SK-N-SH (cell line): ENCODE measurements at regions not wholly inside any gene's neighbourhood (a gene's known extent, or its start where the extent isn't known, plus 50 kb on each side); places are given as distances from the start of the nearest gene placed in this dataset.

Source experiments
- CTCF ChIA-PET: fragments of 300-600, 350-600 bp; formaldehyde crosslinking; extraction: SDS; loops from one replicate; lab custom pipeline; 2021; lab: Yijun Ruan, JAX
- POLR2A ChIA-PET: fragments of 350-600 bp; sonication (Branson Sonifier 250); formaldehyde crosslinking; extraction: SDS; loops from one replicate; lab custom pipeline; 2020; ENCODE audit warnings: antibody characterized with exemption, inconsistent platforms; lab: Yijun Ruan, JAX
- DNase-seq: peaks from one replicate; pipeline ENCODE4 v3.0.0; 2012
- H2AFZ ChIP-seq: fragments of 200-600 bp; sonication (generic); 2 replicates; pipeline ENCODE4 v1.8.1; 2016; ENCODE audit warnings: antibody characterized with exemption, mild to moderate bottlenecking, low read depth
- H3F3A ChIP-seq: fragments of 200-600 bp; sonication (generic); replicated peaks from 2 replicates; pipeline ENCODE3; 2016; ENCODE audit warnings: antibody characterized with exemption, mild to moderate bottlenecking; ENCODE audit not compliant: insufficient read depth
- H3K27ac ChIP-seq, 2 experiments: fragments of 200-500 bp in 1 of 2; fragments of 200-600 bp in 1 of 2; sonication (Bioruptor generic) in 1 of 2; sonication (generic), shearing (Covaris generic) in 1 of 2; 2 replicates each; pipeline versions ENCODE4 v1.5.1 to v1.6.1; 2014 to 2016; ENCODE audit warnings: low read depth in 2 of 2, inconsistent platforms in 1 of 2, low read length in 1 of 2, mild to moderate bottlenecking in 1 of 2, mixed read lengths in 1 of 2
- H3K27me3 ChIP-seq: fragments of 200-600 bp; sonication (generic), shearing (Covaris generic); 2 replicates; pipeline ENCODE4 v1.6.1; 2016; ENCODE audit warnings: mixed run types; ENCODE audit not compliant: insufficient read depth
- H3K36me3 ChIP-seq, 2 experiments: fragments of 200-500 bp in 1 of 2; fragments of 200-600 bp in 1 of 2; sonication (Bioruptor generic) in 1 of 2; sonication (generic) in 1 of 2; replicated peaks in 1 of 2; 2 replicates each; pipeline versions ENCODE3 to v1.5.1; 2014 to 2016; ENCODE audit warnings: low read length in 1 of 2, mild to moderate bottlenecking in 1 of 2; ENCODE audit not compliant: insufficient read depth in 2 of 2, control insufficient read depth in 1 of 2
- H3K4me1 ChIP-seq, 2 experiments: fragments of 200-500 bp in 1 of 2; fragments of 200-600 bp in 1 of 2; sonication (Bioruptor generic) in 1 of 2; sonication (generic), shearing (Covaris generic) in 1 of 2; 2 replicates each; pipeline versions ENCODE4 v1.5.1 to v1.6.1; 2014 to 2016; ENCODE audit warnings: low read depth in 1 of 2, low read length in 1 of 2, mixed run types in 1 of 2; ENCODE audit not compliant: insufficient read depth in 2 of 2, control insufficient read depth in 1 of 2
- H3K4me2 ChIP-seq: fragments of 200-600 bp; sonication (generic), shearing (Covaris generic); 2 replicates; pipeline ENCODE4 v1.6.1; 2017; ENCODE audit warnings: mixed run types
- H3K4me3 ChIP-seq, 2 experiments: fragments of 200-500 bp in 1 of 2; fragments of 200-600 bp in 1 of 2; sonication (Bioruptor generic) in 1 of 2; sonication (generic), shearing (Covaris generic) in 1 of 2; 2 replicates each; pipeline versions ENCODE4 v1.5.1 to v1.8.1; 2014 to 2016; ENCODE audit warnings: low read depth in 2 of 2, inconsistent platforms in 1 of 2, low read length in 1 of 2, mild to moderate bottlenecking in 1 of 2, mixed read lengths in 1 of 2, moderate library complexity in 1 of 2
- H3K79me2 ChIP-seq: fragments of 200-600 bp; sonication (generic); 2 replicates; pipeline ENCODE4 v1.8.1; 2017; ENCODE audit warnings: mild to moderate bottlenecking; ENCODE audit not compliant: insufficient read depth
- H3K9ac ChIP-seq: fragments of 200-600 bp; sonication (generic); 2 replicates; pipeline ENCODE4 v1.6.1; 2017; ENCODE audit warnings: mixed run types
- H3K9me2 ChIP-seq: fragments of 200-600 bp; sonication (generic); 2 replicates; pipeline ENCODE4 v1.6.1; 2017; ENCODE audit warnings: mixed run types
- H3K9me3 ChIP-seq: fragments of 200-600 bp; sonication (generic); 2 replicates; pipeline ENCODE4 v1.6.1; 2017; ENCODE audit warnings: mixed run types, mild to moderate bottlenecking, moderate library complexity
- H4K20me1 ChIP-seq: fragments of 200-600 bp; sonication (generic); 2 replicates; pipeline ENCODE4 v1.6.1; 2017; ENCODE audit warnings: mild to moderate bottlenecking, mixed run types; ENCODE audit not compliant: insufficient read depth
- CHD2 ChIP-seq: fragments of 150-350 bp; IDR thresholded peaks from 2 replicates; pipeline ENCODE4 v1.6.1; 2018; ENCODE audit warnings: low read length; ENCODE audit not compliant: partially characterized antibody
- CTCF ChIP-seq: fragments of 200-600 bp; sonication (generic); IDR thresholded peaks from 2 replicates; pipeline ENCODE4 v1.6.1; 2017; ENCODE audit warnings: antibody characterized with exemption, mild to moderate bottlenecking, moderate library complexity
- ELF1 ChIP-seq: IDR thresholded peaks from 2 replicates; pipeline ENCODE4 v1.4.0; 2012
- EP300 ChIP-seq, 2 experiments: IDR thresholded peaks; 2 replicates each; pipeline versions ENCODE4 v1.4.0 to v1.6.1; 2012; ENCODE audit warnings: borderline replicate concordance in 1 of 2, low read depth in 1 of 2, low read length in 1 of 2
- MAX ChIP-seq: IDR thresholded peaks from 2 replicates; pipeline ENCODE4 v1.4.0; 2012; ENCODE audit warnings: low read depth
- MXI1 ChIP-seq: IDR thresholded peaks from 2 replicates; pipeline ENCODE4 v1.6.1; 2012; ENCODE audit warnings: mild to moderate bottlenecking, low read depth, low read length, improper control_type of control experiment
- NRF1 ChIP-seq: IDR thresholded peaks from 2 replicates; pipeline ENCODE4 v1.6.1; 2012; ENCODE audit warnings: low read depth, mild to moderate bottlenecking, low read length
- PBX3 ChIP-seq: IDR thresholded peaks from 2 replicates; pipeline ENCODE4; 2012
- RAD21 ChIP-seq: IDR thresholded peaks from 2 replicates; pipeline ENCODE4 v1.6.1; 2012; ENCODE audit warnings: mild to moderate bottlenecking, low read length
- REST ChIP-seq: IDR thresholded peaks from 2 replicates; pipeline ENCODE4 v1.6.1; 2012; ENCODE audit warnings: mild to moderate bottlenecking, low read depth, low read length, moderate library complexity
- SMC3 ChIP-seq: IDR thresholded peaks from 2 replicates; pipeline ENCODE4 v1.6.1; 2012; ENCODE audit warnings: low read depth, low read length, improper control_type of control experiment
- TEAD4 ChIP-seq: IDR thresholded peaks from 2 replicates; pipeline ENCODE4 v1.4.0; 2012; ENCODE audit warnings: mild to moderate bottlenecking, borderline replicate concordance; ENCODE audit not compliant: insufficient read depth
- YY1 ChIP-seq: IDR thresholded peaks from 2 replicates; pipeline ENCODE4 v1.4.0; 2012; ENCODE audit warnings: low read depth, mild to moderate bottlenecking
- WGBS: methylation state at CpG from one replicate; pipeline ENCODE4 v1.1.6; 2017; ENCODE audit warnings: low lambda C conversion rate; 5-methylcytosine and 5-hydroxymethylcytosine counted together

- Histone ChIP-seq H3F3A (no peaks in the 10 kb centered on the region), H3K4me3 (no peak overlapping the region), H2AFZ (no peak overlapping the region), H3K79me2 (no peaks in the 10 kb centered on the region), H3K27me3 (no peaks in the 10 kb centered on the region), H3K36me3 (no peaks in the 10 kb centered on the region), H3K27ac (no peak overlapping the region), H4K20me1 (no peaks in the 10 kb centered on the region), H3K9ac (no peak overlapping the region), H3K4me1 (no peaks in the 10 kb centered on the region; a peak in 1 of 4 replicates), H3K9me3 (no peaks in the 10 kb centered on the region), H3K9me2 (no peaks in the 10 kb centered on the region), H3K4me2 (no peak overlapping the region)
- no peak for DNase-seq
- TF ChIP-seq NRF1 (no peak), CTCF (no peak), REST (no peak), MAX (no peak), RAD21 (no peak), YY1 (no peak), PBX3 (no peak), ELF1 (no peak), SMC3 (no peak), TEAD4 (no peak)
- ChIA-PET CTCF (interaction anchor here (0.9 to 1.6 kb wide), 3 partner anchors 9 to 17 kb away, joined by 3 read pairs; no protein-coding TSS in a partner anchor), POLR2A (no interaction called here)
- WGBS: 51% methylated on average over 5 of the region's 5 CpGs
These were observed 71.7 kb upstream of the SIX3 start for GRCh38 chr2:44869761-44870160.

- 39% methylated on average over 7 of the region's 7 CpGs for WGBS
- no peaks in the 10 kb centered on the region for H3K9me3 ChIP-seq
These were observed 64.1 kb upstream of the SIX3 start for GRCh38 chr2:44877417-44877816.

More at GRCh38 chr2:44877417-44877816, 64.1 kb upstream of the SIX3 start:
- no peak for DNase-seq
- H3K4me3 ChIP-seq: no peak overlapping the region
- peaks cover 0 to 20% of the 10 kb centered on the region in 2 experiments; a peak in 2 of 4 replicates for H3K4me1 ChIP-seq
- H3K27ac ChIP-seq: no peak overlapping the region
- no peaks in the 10 kb centered on the region for H3F3A ChIP-seq
- ChIA-PET POLR2A (no interaction called here), CTCF (interaction anchor here (0.8 to 3.4 kb wide), 7 partner anchors 10 to 400 kb away, joined by 3 to 20 read pairs (median 4); no protein-coding TSS in a partner anchor)
- no peak overlapping the region for H3K4me2 ChIP-seq
- no peaks in the 10 kb centered on the region for H3K36me3 ChIP-seq
- no peaks in the 10 kb centered on the region for H4K20me1 ChIP-seq
- no peak overlapping the region for H3K9ac ChIP-seq
- no peaks in the 10 kb centered on the region; the same call in 1 of the 2 replicates for H3K27me3 ChIP-seq
- H3K9me2 ChIP-seq: no peaks in the 10 kb centered on the region
- no peaks in the 10 kb centered on the region for H3K79me2 ChIP-seq
- no peak overlapping the region for H2AFZ ChIP-seq
- no peak for TF ChIP-seq CHD2
- peak in 1 of 2 experiments; percentile 36; a peak in 1 of 4 replicates for TF ChIP-seq EP300 (IDR thresholded peaks at IDR 0.05; ENCODE audit: borderline replicate concordance in 1 of 2, low read depth in 1 of 2, low read length in 1 of 2)
- TF ChIP-seq MXI1: peak; percentile 47; the same call in 1 of the 2 replicates
